HCT116 (cell line): ENCODE measurements at regions not wholly inside any gene's neighbourhood (a gene's known extent, or its start where the extent isn't known, plus 50 kb on each side); places are given as distances from the start of the nearest gene placed in this dataset.

ENCODE experiments used
- ATAC-seq: fragments of 200-7000 bp; cut with Tn5 transposase; 2 replicates; pipeline ENCODE4 v1.9.1; 2020; ENCODE audit warnings: mild to moderate bottlenecking, moderate library complexity
- BruUV-seq: library from RNA; stranded (reverse); fragments of 400-500 nt; replicated peaks from 2 replicates; lab custom pipeline; 2021; lab: Mats Ljungman, UMichigan
- CTCF ChIA-PET: fragments of 300-600 bp; sonication (Branson Sonifier 250); formaldehyde crosslinking; loops from one replicate; lab custom pipeline; 2021; ENCODE audit warnings: antibody characterized with exemption; lab: Charles Lee
- POLR2A ChIA-PET: fragments of 300-600, 350-600 bp; sonication (Branson Sonifier 250); formaldehyde crosslinking; loops from one replicate; lab custom pipeline; 2021; ENCODE audit warnings: antibody characterized with exemption; lab: Charles Lee
- RAD21 ChIA-PET, 2 experiments: fragments of 300-600 bp; sonication (Branson Sonifier 250); formaldehyde crosslinking; loops; one replicate each; lab custom pipeline; 2023; ENCODE audit warnings: low total read pairs in 2 of 2; ENCODE audit not compliant: uncharacterized antibody in 2 of 2, unreplicated experiment in 2 of 2, low non-redundant PET in 1 of 2; lab: Charles Lee
- DNase-seq: peaks from one replicate; pipeline ENCODE4 v3.0.0-alpha.2; 2010; ENCODE audit warnings: low read depth, low spot score
- H2AFZ ChIP-seq: fragments of 200-600 bp; shearing (Covaris generic), sonication (generic); 2 replicates; pipeline ENCODE4 v1.6.1; 2017; ENCODE audit warnings: low read depth, mixed run types, mixed read lengths, antibody characterized with exemption, low read length; ENCODE audit not compliant: poor library complexity, severe bottlenecking
- H3K27ac ChIP-seq: 2 replicates; pipeline ENCODE4 v1.5.1; 2012; ENCODE audit warnings: low read depth, low read length
- H3K27me3 ChIP-seq: fragments of 200-600 bp; sonication (generic); 2 replicates; pipeline ENCODE4 v1.6.1; 2016; ENCODE audit warnings: mixed run types, low read length, mixed read lengths; ENCODE audit not compliant: insufficient read depth
- H3K36me3 ChIP-seq, 2 experiments: fragments of 200-500 bp in 1 of 2; fragments of 200-600 bp in 1 of 2; sonication (Bioruptor generic) in 1 of 2; sonication (generic) in 1 of 2; 2 replicates each; pipeline versions ENCODE4 v1.5.1 to v1.6.1; 2014 to 2016; ENCODE audit warnings: low read length in 2 of 2, inconsistent platforms in 1 of 2, mixed read lengths in 1 of 2, mixed run types in 1 of 2; ENCODE audit not compliant: insufficient read depth in 2 of 2, control insufficient read depth in 1 of 2
- H3K4me1 ChIP-seq, 2 experiments: fragments of 200-600 bp in 1 of 2; sonication (generic) in 1 of 2; 2 replicates each; pipeline versions ENCODE4 v1.5.1 to v1.6.1; 2012 to 2017; ENCODE audit warnings: low read length in 2 of 2, inconsistent platforms in 1 of 2, mild to moderate bottlenecking in 1 of 2, mixed read lengths in 1 of 2, mixed run types in 1 of 2, moderate library complexity in 1 of 2; ENCODE audit not compliant: insufficient read depth in 2 of 2, control insufficient read depth in 1 of 2
- H3K4me2 ChIP-seq: fragments of 200-600 bp; sonication (generic); 2 replicates; pipeline ENCODE4 v1.6.1; 2017; ENCODE audit warnings: mixed run types, low read length, mixed read lengths
- H3K4me3 ChIP-seq, 2 experiments: fragments of 200-600 bp in 1 of 2; sonication (generic) in 1 of 2; replicated peaks in 1 of 2; 2 replicates each; pipeline ENCODE4 v1.5.1; 2011 to 2016; ENCODE audit warnings: low read length in 2 of 2, control low read depth in 1 of 2, low read depth in 1 of 2, mild to moderate bottlenecking in 1 of 2, mixed read lengths in 1 of 2, mixed run types in 1 of 2
- H3K79me2 ChIP-seq: fragments of 200-600 bp; sonication (generic); 2 replicates; pipeline ENCODE4 v1.6.1; 2017; ENCODE audit warnings: mild to moderate bottlenecking, mixed run types, low read length, moderate library complexity, mixed read lengths; ENCODE audit not compliant: insufficient read depth
- H3K9ac ChIP-seq: fragments of 200-600 bp; sonication (generic); 2 replicates; pipeline ENCODE4 v1.6.1; 2016; ENCODE audit warnings: low read length, mixed read lengths
- H3K9me2 ChIP-seq: fragments of 200-600 bp; sonication (generic), shearing (Covaris generic); 2 replicates; pipeline ENCODE4 v1.6.1; 2017; ENCODE audit warnings: mixed run types, mild to moderate bottlenecking, moderate library complexity; ENCODE audit not compliant: insufficient read depth
- H3K9me3 ChIP-seq, 2 experiments: fragments of 200-500 bp in 1 of 2; fragments of 200-600 bp in 1 of 2; sonication (Bioruptor generic) in 1 of 2; sonication (generic) in 1 of 2; 2 replicates each; pipeline ENCODE4 v1.6.1; 2014 to 2017; ENCODE audit warnings: low read length in 2 of 2, mixed read lengths in 2 of 2, inconsistent platforms in 1 of 2, low read depth in 1 of 2, mild to moderate bottlenecking in 1 of 2, mixed run types in 1 of 2, moderate library complexity in 1 of 2; ENCODE audit not compliant: control insufficient read depth in 1 of 2, insufficient read depth in 1 of 2
- H4K20me1 ChIP-seq: fragments of 200-600 bp; sonication (generic), shearing (Covaris generic); 2 replicates; pipeline ENCODE4 v1.6.1; 2017; ENCODE audit warnings: mixed run types, mild to moderate bottlenecking, moderate library complexity; ENCODE audit not compliant: insufficient read depth
- CEBPB ChIP-seq: IDR thresholded peaks from 2 replicates; pipeline ENCODE4 v1.6.1; 2012; ENCODE audit warnings: low read depth
- EZH2 ChIP-seq: fragments of 200-600 bp; sonication (generic); IDR thresholded peaks from 2 replicates; pipeline ENCODE4 v1.6.1; 2017; ENCODE audit warnings: antibody characterized with exemption, mixed run types
- EZH2phosphoT487 ChIP-seq: fragments of 200-600 bp; IDR thresholded peaks from 2 replicates; pipeline ENCODE4 v1.6.1; 2018; ENCODE audit warnings: antibody characterized with exemption, borderline replicate concordance
- JUND ChIP-seq: IDR thresholded peaks from 2 replicates; pipeline ENCODE4 v1.6.1; 2012
- POLR2A ChIP-seq: IDR thresholded peaks from 2 replicates; pipeline ENCODE4 v1.7.0; 2011; ENCODE audit warnings: borderline replicate concordance; ENCODE audit not compliant: insufficient read depth, insufficient read length; ENCODE audit errors: extremely low read depth
- RAD21 ChIP-seq: IDR thresholded peaks from 2 replicates; pipeline ENCODE4 v1.6.1; 2012; ENCODE audit warnings: low read depth, mild to moderate bottlenecking
- SIN3A ChIP-seq: IDR thresholded peaks from 2 replicates; pipeline ENCODE4 v1.6.1; 2012; ENCODE audit warnings: low read depth
- SP1 ChIP-seq: IDR thresholded peaks from 2 replicates; pipeline ENCODE4 v1.6.1; 2012; ENCODE audit warnings: low read depth
- SRF ChIP-seq: IDR thresholded peaks from 2 replicates; pipeline ENCODE4 v1.6.1; 2012; ENCODE audit warnings: low read depth
- ZFX ChIP-seq: fragments of 450-650 bp; IDR thresholded peaks from 2 replicates; pipeline ENCODE4 v1.6.1; 2017
- ZNF274 ChIP-seq: fragments of 200-500 bp; sonication (Bioruptor generic); IDR thresholded peaks from 2 replicates; pipeline ENCODE4 v1.6.1; 2014; ENCODE audit warnings: mild to moderate bottlenecking, low read depth, low read length, inconsistent platforms
- intact Hi-C: fragments of 100-400 bp; cut with micrococcal nuclease; formaldehyde crosslinking; loops from 2 replicates; pipeline ENCODE4 v1.10.0; 2022
- TF ChIP-seq, protein P1 (sequence below): IDR thresholded peaks from 2 replicates; pipeline ENCODE4 v1.6.1; 2012
- TF ChIP-seq, protein P2 (sequence below): IDR thresholded peaks from 2 replicates; pipeline ENCODE4 v1.6.1; 2011; ENCODE audit warnings: mild to moderate bottlenecking, low read length, moderate library complexity; ENCODE audit not compliant: insufficient replicate concordance; ENCODE audit errors: extremely low read depth

DNA sequence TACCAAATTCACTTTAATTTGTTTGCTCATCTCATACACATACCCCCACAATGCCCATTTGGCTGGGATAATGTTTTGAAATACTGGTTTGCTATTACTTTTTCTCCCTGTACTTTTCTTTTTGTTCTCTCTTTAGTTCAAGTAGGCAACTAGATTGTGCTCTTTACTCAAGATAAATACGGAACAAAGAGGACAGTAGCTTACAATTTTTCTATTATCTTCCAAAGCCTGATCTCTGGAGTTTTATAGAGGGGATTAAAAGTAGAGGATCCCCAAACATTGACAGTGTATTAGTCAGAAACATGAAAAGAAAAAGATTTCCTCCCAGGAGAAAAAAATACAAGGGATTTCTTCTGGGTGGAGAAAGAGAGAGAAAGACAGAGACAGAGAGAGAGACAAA is 102.1 kb upstream of the FSCB start:
- POLR2A ChIA-PET: no interaction called here
- Histone ChIP-seq H2AFZ (no peak overlapping the region), H3K9me3 (no peaks in the 10 kb centered on the region), H3K36me3 (no peaks in the 10 kb centered on the region), H3K9me2 (no peaks in the 10 kb centered on the region), H3K4me3 (no peak overlapping the region), H4K20me1 (no peaks in the 10 kb centered on the region), H3K27ac (no peak overlapping the region), H3K27me3 (no peaks in the 10 kb centered on the region), H3K79me2 (no peaks in the 10 kb centered on the region), H3K4me2 (no peak overlapping the region), H3K9ac (no peak overlapping the region), H3K4me1 (no peaks in the 10 kb centered on the region)
- CTCF ChIA-PET: no interaction called here
- DNase-seq (no peak), ATAC-seq (no peak)
- TF ChIP-seq SRF: no peak
- no peak for TF ChIP-seq SIN3A
- TF ChIP-seq SP1: no peak
- TF ChIP-seq CEBPB: no peak
- no peak for TF ChIP-seq RAD21
- no peak for TF ChIP-seq ZNF274
- TF ChIP-seq, protein P1, sequence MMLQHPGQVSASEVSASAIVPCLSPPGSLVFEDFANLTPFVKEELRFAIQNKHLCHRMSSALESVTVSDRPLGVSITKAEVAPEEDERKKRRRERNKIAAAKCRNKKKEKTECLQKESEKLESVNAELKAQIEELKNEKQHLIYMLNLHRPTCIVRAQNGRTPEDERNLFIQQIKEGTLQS: no peak
- TF ChIP-seq, protein P2, sequence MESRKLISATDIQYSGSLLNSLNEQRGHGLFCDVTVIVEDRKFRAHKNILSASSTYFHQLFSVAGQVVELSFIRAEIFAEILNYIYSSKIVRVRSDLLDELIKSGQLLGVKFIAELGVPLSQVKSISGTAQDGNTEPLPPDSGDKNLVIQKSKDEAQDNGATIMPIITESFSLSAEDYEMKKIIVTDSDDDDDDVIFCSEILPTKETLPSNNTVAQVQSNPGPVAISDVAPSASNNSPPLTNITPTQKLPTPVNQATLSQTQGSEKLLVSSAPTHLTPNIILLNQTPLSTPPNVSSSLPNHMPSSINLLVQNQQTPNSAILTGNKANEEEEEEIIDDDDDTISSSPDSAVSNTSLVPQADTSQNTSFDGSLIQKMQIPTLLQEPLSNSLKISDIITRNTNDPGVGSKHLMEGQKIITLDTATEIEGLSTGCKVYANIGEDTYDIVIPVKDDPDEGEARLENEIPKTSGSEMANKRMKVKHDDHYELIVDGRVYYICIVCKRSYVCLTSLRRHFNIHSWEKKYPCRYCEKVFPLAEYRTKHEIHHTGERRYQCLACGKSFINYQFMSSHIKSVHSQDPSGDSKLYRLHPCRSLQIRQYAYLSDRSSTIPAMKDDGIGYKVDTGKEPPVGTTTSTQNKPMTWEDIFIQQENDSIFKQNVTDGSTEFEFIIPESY: no peak
- no peak for TF ChIP-seq JUND
- TF ChIP-seq EZH2phosphoT487: no peak
- TF ChIP-seq ZFX: no peak
- no peak for TF ChIP-seq POLR2A
- no peak for TF ChIP-seq EZH2
- RAD21 ChIA-PET: no interaction called here
- intact Hi-C loops: no loop called here
- no TSS peak for BruUV-seq
